ENCODE measurements at regions not wholly inside any gene's neighbourhood (a gene's known extent, or its start where the extent isn't known, plus 50 kb on each side); places are given as distances from the start of the nearest gene placed in this dataset.

GRCh38 chr9:86700629-86701028 is 246.7 kb downstream of the GAS1 start:
- no peak for TF ChIP-seq CTCF (conservative IDR thresholded peaks at IDR 0.05; ENCODE audit: low read depth, low read length)
- no peak for TF ChIP-seq EZH2 (IDR thresholded peaks at IDR 0.05; ENCODE audit: low read length, unreplicated experiment)
- TF ChIP-seq EZH2phosphoT487 (IDR thresholded peaks at IDR 0.05; ENCODE audit: borderline replicate concordance, low read length): no peak

Measured in PC-3 (cell line).